ENCODE measurements at regions not wholly inside any gene's neighbourhood (a gene's known extent, or its start where the extent isn't known, plus 50 kb on each side); places are given as distances from the start of the nearest gene placed in this dataset.

- intact Hi-C loops (cut with micrococcal nuclease): no loop called here
- Histone ChIP-seq H3K79me2 (ENCODE audit: control insufficient read depth, insufficient read depth, low read length) (no peaks in the 10 kb centered on the region), H3K9me3 (replicated peaks; ENCODE audit: control insufficient read depth, insufficient read depth, low read length) (no peaks in the 10 kb centered on the region), H3K9me1 (replicated peaks; ENCODE audit: control insufficient read depth, extremely low read depth, insufficient read depth, low read length) (no peaks in the 10 kb centered on the region), H3K9ac (replicated peaks; ENCODE audit: extremely low read depth, insufficient read depth, low read length) (no peak overlapping the region), H3K36me3 (ENCODE audit: control insufficient read depth in 2 of 2, extremely low read depth in 1 of 2, insufficient read depth in 2 of 2, low read length in 2 of 2) (no peaks in the 10 kb centered on the region), H3K27ac (ENCODE audit: insufficient read depth, low read depth, low read length) (no peak overlapping the region), H3K4me3 (replicated peaks in 1 of 3; ENCODE audit: insufficient read depth in 1 of 3, low read depth in 1 of 3, low read length in 3 of 3) (no peak overlapping the region), H3K4me1 (ENCODE audit: control insufficient read depth, extremely low read depth, insufficient read depth, low read length) (no peaks in the 10 kb centered on the region), H2AFZ (ENCODE audit: low read depth, low read length) (no peak overlapping the region), H3K4me2 (ENCODE audit: insufficient read depth, low read length) (no peak overlapping the region), H4K20me1 (replicated peaks; ENCODE audit: control insufficient read depth, extremely low read depth, insufficient read depth, low read length) (no peaks in the 10 kb centered on the region), H3K27me3 (ENCODE audit: control insufficient read depth in 2 of 2, insufficient read depth in 2 of 2, low read length in 2 of 2) (peaks cover 2 to 12% of the 10 kb centered on the region in 2 experiments)
- TF ChIP-seq MAX (IDR thresholded peaks at IDR 0.05; ENCODE audit: insufficient read depth, insufficient read length) (no peak), EZH2 (IDR thresholded peaks at IDR 0.05; ENCODE audit: borderline replicate concordance, low read depth, low read length, severe bottlenecking) (no peak), MYC (IDR thresholded peaks at IDR 0.05; ENCODE audit: low read depth, low read length) (no peak), POLR2A (IDR thresholded peaks at IDR 0.05; ENCODE audit: low read depth, low read length) (no peak), FOS (IDR thresholded peaks at IDR 0.05; ENCODE audit: borderline replicate concordance, insufficient read depth, low read length) (no peak), CTCF (IDR thresholded peaks at IDR 0.05; ENCODE audit: extremely low read depth in 1 of 2, insufficient read depth in 1 of 2, low read depth in 1 of 2, low read length in 2 of 2) (no peak), POLR2AphosphoS5 (IDR thresholded peaks at IDR 0.05; ENCODE audit: insufficient read depth, low read depth, low read length) (no peak), GATA2 (IDR thresholded peaks at IDR 0.05; ENCODE audit: insufficient read depth, insufficient read length, low read depth, low read length) (no peak), JUN (IDR thresholded peaks at IDR 0.05; ENCODE audit: borderline replicate concordance, insufficient read depth, insufficient read length, low read depth) (no peak)
- no peak for DNase-seq (ENCODE audit: low read depth, low spot score)
- ChIA-PET POLR2A (no interaction called here), CTCF (no interaction called here)
- FAIRE-seq: no peak
- no TSS peak for BruUV-seq (replicated peaks)
- dilution Hi-C loops (cut with MboI; ENCODE audit: extremely low pct_ligation_motif_present, low sequenced_read_pairs): no loop called here
These were observed 76.1 kb downstream of the LRRC30 start for GRCh38 chr18:7307030-7307429.

Measured in endothelial cell of umbilical vein (primary cell).